MCF 10A (cell line): ENCODE measurements at regions not wholly inside any gene's neighbourhood (a gene's known extent, or its start where the extent isn't known, plus 50 kb on each side); places are given as distances from the start of the nearest gene placed in this dataset.

Source experiments
- BruUV-seq: library from RNA; stranded (reverse); fragments of 400-500 nt; replicated peaks from 2 replicates; lab custom pipeline; 2021; lab: Mats Ljungman, UMichigan
- CTCF ChIA-PET: fragments of 300-600 bp; sonication (Branson Sonifier 250); formaldehyde crosslinking; extraction: SDS; loops from one replicate; lab custom pipeline; 2021; ENCODE audit warnings: antibody characterized with exemption, inconsistent platforms; lab: Yijun Ruan, JAX
- POLR2A ChIA-PET: fragments of 300-600, 350-650 bp; sonication (Branson Sonifier 250); formaldehyde crosslinking; extraction: SDS; loops from one replicate; lab custom pipeline; 2020; ENCODE audit warnings: antibody characterized with exemption, inconsistent platforms; lab: Yijun Ruan, JAX
- DNase-seq: peaks from one replicate; pipeline ENCODE4 v3.0.0-alpha.2; 2018; ENCODE audit not compliant: unreplicated experiment
- H3K27ac Mint-ChIP-seq: one replicate; pipeline ENCODE4 v1.8.0; 2022; ENCODE audit warnings: mild to moderate bottlenecking, low read depth, mixed read lengths; ENCODE audit not compliant: unreplicated experiment
- H3K27me3 Mint-ChIP-seq: one replicate; pipeline ENCODE4 v1.8.0; 2022; ENCODE audit warnings: mixed read lengths; ENCODE audit not compliant: insufficient read depth, unreplicated experiment
- H3K36me3 Mint-ChIP-seq: one replicate; pipeline ENCODE4 v1.8.0; 2022; ENCODE audit warnings: mild to moderate bottlenecking, moderate library complexity, mixed read lengths; ENCODE audit not compliant: insufficient read depth, unreplicated experiment
- H3K4me1 Mint-ChIP-seq: one replicate; pipeline ENCODE4 v1.8.0; 2022; ENCODE audit warnings: mixed read lengths; ENCODE audit not compliant: insufficient read depth, unreplicated experiment
- H3K4me3 Mint-ChIP-seq: one replicate; pipeline ENCODE4 v1.8.0; 2022; ENCODE audit warnings: mild to moderate bottlenecking, moderate library complexity, mixed read lengths; ENCODE audit not compliant: unreplicated experiment
- H3K9me3 Mint-ChIP-seq: one replicate; pipeline ENCODE4 v1.8.0; 2022; ENCODE audit warnings: mixed read lengths; ENCODE audit not compliant: unreplicated experiment
- intact Hi-C: fragments of 100-400 bp; cut with micrococcal nuclease; formaldehyde crosslinking; loops from 2 replicates; pipeline ENCODE4 v1.14.1; 2022
- TF ChIP-seq, protein P1 (sequence below): fragments of 200-600 bp; IDR thresholded peaks from one replicate; pipeline ENCODE4 v1.8.0; 2022; ENCODE audit warnings: antibody characterized with exemption, mild to moderate bottlenecking; ENCODE audit not compliant: unreplicated experiment

DNA sequence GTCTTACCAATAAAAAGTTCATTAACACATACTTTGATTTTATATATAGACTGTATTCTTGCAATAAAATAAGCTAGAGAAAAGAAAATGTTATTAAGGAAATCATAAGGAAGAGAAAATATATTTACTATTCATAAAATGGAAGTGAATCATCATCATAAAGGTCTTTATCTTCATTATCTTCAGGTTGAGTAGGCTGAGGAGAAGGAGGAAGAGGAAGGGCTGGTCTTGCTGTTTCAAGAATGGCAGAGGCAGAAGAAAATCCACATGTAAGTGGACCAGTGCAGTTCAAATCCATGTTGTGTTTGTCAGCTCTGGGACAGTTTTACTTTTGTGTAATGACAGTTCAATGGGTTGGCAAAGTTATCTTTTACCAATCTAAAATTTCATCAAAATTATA lies 609.1 kb upstream of the ANKRD30A start:
- no peaks in the 10 kb centered on the region for H3K27me3 Mint-ChIP-seq
- no peaks in the 10 kb centered on the region for H3K9me3 Mint-ChIP-seq
- TF ChIP-seq, protein P1, sequence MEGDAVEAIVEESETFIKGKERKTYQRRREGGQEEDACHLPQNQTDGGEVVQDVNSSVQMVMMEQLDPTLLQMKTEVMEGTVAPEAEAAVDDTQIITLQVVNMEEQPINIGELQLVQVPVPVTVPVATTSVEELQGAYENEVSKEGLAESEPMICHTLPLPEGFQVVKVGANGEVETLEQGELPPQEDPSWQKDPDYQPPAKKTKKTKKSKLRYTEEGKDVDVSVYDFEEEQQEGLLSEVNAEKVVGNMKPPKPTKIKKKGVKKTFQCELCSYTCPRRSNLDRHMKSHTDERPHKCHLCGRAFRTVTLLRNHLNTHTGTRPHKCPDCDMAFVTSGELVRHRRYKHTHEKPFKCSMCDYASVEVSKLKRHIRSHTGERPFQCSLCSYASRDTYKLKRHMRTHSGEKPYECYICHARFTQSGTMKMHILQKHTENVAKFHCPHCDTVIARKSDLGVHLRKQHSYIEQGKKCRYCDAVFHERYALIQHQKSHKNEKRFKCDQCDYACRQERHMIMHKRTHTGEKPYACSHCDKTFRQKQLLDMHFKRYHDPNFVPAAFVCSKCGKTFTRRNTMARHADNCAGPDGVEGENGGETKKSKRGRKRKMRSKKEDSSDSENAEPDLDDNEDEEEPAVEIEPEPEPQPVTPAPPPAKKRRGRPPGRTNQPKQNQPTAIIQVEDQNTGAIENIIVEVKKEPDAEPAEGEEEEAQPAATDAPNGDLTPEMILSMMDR: no peak
- CTCF ChIA-PET: interaction anchor here (1.2 kb wide), 1 partner anchor 263 kb away, joined by 3 read pairs; no protein-coding TSS in a partner anchor
- no peak overlapping the region for H3K4me3 Mint-ChIP-seq
- no peak overlapping the region for H3K27ac Mint-ChIP-seq
- H3K4me1 Mint-ChIP-seq: peaks cover 6% of the 10 kb centered on the region
- no TSS peak for BruUV-seq
- H3K36me3 Mint-ChIP-seq: no peaks in the 10 kb centered on the region
- POLR2A ChIA-PET: interaction anchor here (0.6 kb wide), 1 partner anchor 58 kb away, joined by 3 read pairs; no protein-coding TSS in a partner anchor
- intact Hi-C loops: no loop called here
- DNase-seq: no peak

DNA sequence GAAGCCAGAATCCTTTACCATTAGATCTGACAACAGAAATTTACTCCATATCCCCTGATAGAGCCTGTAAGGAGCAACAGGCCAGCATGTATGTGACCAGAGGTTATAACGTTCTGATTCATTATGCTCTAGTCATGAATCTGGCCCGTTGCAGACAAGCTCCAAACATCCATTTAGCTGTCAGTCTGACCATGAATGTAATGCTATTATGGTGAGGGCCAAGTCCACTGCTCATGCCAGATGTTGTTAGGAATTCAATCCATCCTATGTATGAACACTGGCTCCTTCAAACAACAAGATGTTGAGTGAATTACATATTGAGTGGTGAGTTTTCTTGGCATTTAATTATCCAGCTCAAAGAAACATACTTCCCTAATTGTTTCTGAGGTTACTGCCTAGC lies 610.1 kb upstream of the ANKRD30A start:
- TF ChIP-seq, protein P1: no peak
- DNase-seq: no peak
- intact Hi-C loops: no loop called here
- H3K27ac Mint-ChIP-seq: no peak overlapping the region
- no peaks in the 10 kb centered on the region for H3K27me3 Mint-ChIP-seq
- CTCF ChIA-PET: interaction anchor here (0.6 to 1.2 kb wide), 2 partner anchors 264 to 1397 kb away, joined by 3 to 4 read pairs; no protein-coding TSS in a partner anchor
- no TSS peak for BruUV-seq
- POLR2A ChIA-PET: no interaction called here
- no peaks in the 10 kb centered on the region for H3K9me3 Mint-ChIP-seq
- no peaks in the 10 kb centered on the region for H3K36me3 Mint-ChIP-seq
- H3K4me1 Mint-ChIP-seq: peaks cover 6% of the 10 kb centered on the region
- H3K4me3 Mint-ChIP-seq: no peak overlapping the region

DNA sequence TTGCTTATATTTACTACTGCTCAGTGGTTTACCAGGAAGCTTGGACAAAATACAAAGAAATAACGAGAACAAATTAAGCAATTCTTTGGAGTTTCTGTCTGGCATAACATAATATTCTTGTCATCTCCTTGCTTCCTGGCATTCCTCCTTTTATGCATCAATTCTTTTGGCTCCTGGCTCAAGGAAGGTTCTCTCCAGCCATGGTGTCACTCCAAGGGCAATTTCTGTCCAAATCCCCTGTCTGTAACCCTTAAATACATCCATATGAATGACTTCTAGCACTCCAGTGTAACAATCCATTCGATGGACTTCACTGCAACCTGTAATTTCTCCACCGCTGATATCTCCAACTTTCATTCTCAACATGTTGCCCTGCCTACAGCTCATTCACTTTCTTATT lies 617.7 kb upstream of the ANKRD30A start:
- ChIA-PET POLR2A (no interaction called here), CTCF (no interaction called here)
- TF ChIP-seq, protein P1: no peak
- BruUV-seq: no TSS peak
- no peaks in the 10 kb centered on the region for H3K36me3 Mint-ChIP-seq
- intact Hi-C loops: no loop called here
- no peaks in the 10 kb centered on the region for H3K4me1 Mint-ChIP-seq
- no peak for DNase-seq
- H3K9me3 Mint-ChIP-seq: peaks cover 5% of the 10 kb centered on the region
- H3K27ac Mint-ChIP-seq: peak overlapping the region; percentile 5
- H3K27me3 Mint-ChIP-seq: no peaks in the 10 kb centered on the region
- no peak overlapping the region for H3K4me3 Mint-ChIP-seq

DNA sequence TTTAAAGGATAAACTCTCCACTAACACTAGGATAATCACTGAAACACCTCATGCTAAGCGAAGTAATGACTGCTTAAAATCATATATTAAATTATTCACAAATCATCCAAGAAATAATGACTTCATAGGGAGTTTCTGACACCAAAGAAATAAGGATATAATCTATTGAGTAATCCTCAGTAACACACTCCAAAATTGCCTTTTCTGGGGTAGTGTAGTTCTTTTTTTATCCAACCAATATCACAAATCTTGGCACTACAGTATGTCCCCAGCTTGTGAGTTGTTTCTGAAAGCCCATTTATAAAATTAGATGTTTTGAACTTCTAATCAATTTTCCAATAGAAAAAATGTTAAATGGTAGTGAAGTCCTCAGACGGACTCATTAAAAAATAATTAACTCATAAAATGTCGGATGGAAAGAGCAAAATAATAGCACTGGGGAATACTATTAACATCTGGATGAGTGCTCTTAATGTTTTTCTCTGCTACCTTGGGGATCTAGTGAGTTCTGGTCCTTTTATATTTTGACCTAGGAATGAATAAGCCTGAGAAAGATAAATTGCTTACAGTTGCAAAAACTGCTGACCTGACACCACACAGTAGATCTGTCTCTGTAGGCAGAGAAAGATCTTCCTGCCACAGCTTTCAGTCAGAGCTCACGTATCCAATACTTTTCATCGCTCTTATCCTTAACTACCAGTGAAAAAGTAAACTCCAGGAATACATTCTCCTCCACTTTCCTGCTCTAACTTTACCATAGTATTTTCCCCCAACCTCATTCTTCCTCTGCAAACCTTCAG lies 618.5 kb upstream of the ANKRD30A start:
- no peaks in the 10 kb centered on the region for H3K4me1 Mint-ChIP-seq
- ChIA-PET CTCF (no interaction called here), POLR2A (interaction anchor here (0.6 kb wide), 1 partner anchor 17 kb away, joined by 3 read pairs; no protein-coding TSS in a partner anchor)
- no peaks in the 10 kb centered on the region for H3K27me3 Mint-ChIP-seq
- peak overlapping the region; percentile 5 for H3K27ac Mint-ChIP-seq
- DNase-seq: no peak
- H3K36me3 Mint-ChIP-seq: no peaks in the 10 kb centered on the region
- H3K9me3 Mint-ChIP-seq: peaks cover 7% of the 10 kb centered on the region
- no TSS peak for BruUV-seq
- TF ChIP-seq, protein P1: no peak
- H3K4me3 Mint-ChIP-seq: no peak overlapping the region
- intact Hi-C loops: no loop called here
